ELF-1 (cell line): ENCODE measurements at regions not wholly inside any gene's neighbourhood (a gene's known extent, or its start where the extent isn't known, plus 50 kb on each side); places are given as distances from the start of the nearest gene placed in this dataset.
"Not testable (repeated sequence)": the region's sequence is repeated elsewhere in the genome, so short reads cannot be mapped to it uniquely, and the experiment has no call there.

Experiments
- DNase-seq: peaks from one replicate; pipeline ENCODE4 v3.0.0-alpha.2; 2016; ENCODE audit warnings: low read depth, low spot score

DNA sequence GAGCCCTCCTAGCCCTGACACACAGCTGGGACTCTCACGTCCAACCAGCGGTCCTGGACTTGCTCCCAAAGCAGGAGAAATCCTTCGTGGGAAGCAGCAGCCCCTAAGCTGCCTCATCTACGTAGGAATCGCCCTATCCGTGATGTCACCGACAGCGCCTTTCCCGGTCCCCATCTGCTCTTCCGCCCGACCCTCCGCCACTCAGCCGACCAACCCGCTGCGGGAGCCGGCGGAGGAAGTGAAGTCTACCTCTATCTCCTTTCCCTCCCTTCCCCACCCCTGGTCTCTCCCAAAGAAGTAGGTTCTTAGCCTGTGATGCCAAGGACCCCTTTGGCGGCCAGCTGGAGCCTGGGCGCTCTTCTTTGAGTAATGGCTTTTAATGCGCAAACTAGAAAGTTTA is 272.1 kb downstream of the FAM72C start:
- peak; percentile 9 for DNase-seq

GRCh38 chr1:143699115-143699514 is 272.7 kb downstream of the FAM72C start:
- DNase-seq, result no peak

DNA sequence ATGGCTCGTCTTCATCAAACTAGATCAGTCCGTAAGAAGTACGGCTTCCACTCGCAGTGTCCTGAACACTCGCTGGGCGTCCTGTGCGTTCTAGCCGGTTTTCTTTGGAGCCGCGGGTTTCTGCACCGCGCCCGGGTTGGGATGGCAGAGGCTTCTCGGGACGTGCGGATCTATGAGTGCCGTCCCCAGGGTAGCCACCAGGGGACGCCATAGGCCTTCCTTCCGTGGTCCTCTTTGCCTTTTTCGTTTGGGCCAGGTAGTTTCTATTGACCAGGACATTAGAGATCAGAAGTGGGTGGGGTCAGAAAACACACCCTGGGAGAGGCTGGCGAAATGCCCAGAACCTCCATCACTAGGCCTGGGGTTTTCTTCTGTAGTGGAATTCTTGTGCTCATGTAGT is 273.8 kb downstream of the FAM72C start:
- DNase-seq, result peak; percentile 85

GRCh38 chr1:143694085-143694484 is 277.7 kb downstream of the FAM72C start:
- no peak for DNase-seq

DNA sequence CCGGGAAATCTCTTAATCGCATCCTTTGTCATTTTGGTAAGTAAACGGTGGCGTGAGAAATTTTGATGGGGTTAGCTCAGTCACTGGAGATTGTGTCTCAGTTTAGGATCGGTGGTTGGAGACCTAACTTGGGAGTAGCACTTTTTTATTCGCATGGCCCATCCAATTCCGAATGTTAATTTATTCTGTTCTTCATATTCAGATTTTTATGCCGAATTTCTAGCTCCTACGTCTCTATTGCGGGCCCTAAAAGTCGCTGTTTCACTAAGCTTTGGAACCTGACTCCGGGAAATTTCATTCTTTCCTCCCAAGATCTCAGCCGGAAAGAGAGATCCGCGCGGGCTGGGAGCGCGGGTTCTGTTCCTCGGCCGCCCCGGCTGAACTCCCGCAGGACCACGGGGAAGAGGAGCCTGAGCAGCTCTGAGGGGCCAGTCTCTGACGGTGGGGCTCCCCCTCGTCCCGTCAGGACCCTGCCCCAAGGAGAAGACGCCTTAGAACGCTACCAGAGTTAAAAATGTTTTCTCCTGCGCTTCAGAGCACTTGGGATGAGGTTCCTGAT is 279.7 kb downstream of the FAM72C start:
- DNase-seq, result peak; percentile 0

- peak; percentile 16 for DNase-seq
Observed at GRCh38 chr1:143691400-143691891, 280.3 kb downstream of the FAM72C start.

GRCh38 chr1:143689781-143690180 is 282.0 kb downstream of the FAM72C start:
- no peak for DNase-seq

- DNase-seq, result no peak
Observed at GRCh38 chr1:143680304-143680703, 291.5 kb downstream of the FAM72C start.

GRCh38 chr1:143672983-143673382 is 298.8 kb downstream of the FAM72C start:
- no peak for DNase-seq

DNA sequence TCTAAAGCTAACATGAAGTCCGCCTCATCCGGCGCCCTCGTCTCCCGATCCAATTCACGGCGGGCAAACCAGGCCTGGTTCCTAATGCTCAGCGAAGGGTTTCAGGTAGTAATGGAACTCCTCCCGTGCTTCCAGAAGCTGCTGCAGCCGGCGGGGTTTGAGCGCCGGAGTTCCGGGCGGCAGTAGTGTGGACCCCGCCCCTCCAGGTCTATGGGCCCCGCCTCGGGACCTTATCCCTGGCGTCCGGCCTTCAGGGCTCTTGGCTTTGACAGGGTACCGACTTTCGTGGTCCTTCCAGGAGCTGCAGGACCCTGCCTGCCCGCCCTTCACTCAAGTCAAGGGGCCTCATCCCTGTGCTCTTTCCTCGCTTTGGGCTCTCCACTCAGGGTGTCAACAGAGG is 304.1 kb downstream of the FAM72C start:
- no peak for DNase-seq

DNA sequence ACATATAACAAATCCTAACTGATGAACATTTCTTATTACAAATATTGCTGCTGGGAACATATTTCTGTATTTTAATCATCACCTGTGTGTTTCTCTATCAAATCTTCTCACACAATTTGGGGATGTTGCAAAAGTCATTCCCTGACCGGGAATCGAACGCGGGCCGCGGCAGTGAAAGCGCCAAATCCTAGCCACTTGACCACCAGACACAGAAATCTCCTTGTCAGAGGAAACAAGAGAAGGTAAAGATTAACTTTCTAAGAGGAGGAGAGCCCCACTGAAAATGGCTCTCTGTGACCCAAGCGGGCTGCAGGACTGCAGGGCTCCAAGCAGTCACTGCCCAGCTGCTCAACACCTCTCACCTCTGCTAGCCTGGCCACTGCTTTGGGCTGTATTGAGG is 304.9 kb downstream of the FAM72C start:
- no peak for DNase-seq

- no peak for DNase-seq
Observed at GRCh38 chr1:143665606-143666005, 306.2 kb downstream of the FAM72C start.

GRCh38 chr1:143663056-143663455 is 308.7 kb downstream of the FAM72C start:
- not testable (repeated sequence) for DNase-seq

- DNase-seq, result peak; percentile 40
Observed at GRCh38 chr1:143661418-143662101, 310.2 kb downstream of the FAM72C start.

DNA sequence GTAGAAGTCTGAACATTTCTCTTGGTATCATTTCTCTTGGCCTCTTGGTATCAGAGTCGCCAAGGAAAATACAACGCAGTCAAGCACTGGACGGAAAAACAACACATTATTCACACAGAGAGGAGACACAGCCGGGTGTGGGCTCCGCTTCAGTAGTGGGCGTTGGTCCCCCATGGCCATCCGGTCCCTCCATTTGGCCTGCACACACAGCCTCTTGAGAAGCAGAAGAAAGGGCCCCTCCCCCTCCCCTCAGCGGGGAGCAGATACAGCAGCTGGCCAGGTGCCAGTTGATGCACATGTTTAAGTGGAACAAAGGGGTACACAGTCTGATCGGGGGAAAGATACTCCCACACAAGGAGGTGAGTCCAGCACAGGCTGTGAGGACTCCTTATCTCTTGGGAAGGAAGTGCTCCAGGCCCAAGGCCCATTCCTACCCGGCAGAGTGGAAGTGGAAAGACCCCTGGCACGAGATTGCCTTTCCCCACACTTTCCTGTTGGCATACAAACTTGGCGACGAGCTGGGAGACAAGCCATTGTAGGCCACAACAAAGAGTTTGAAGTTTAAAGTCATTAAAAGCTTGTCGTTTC is 311.3 kb downstream of the FAM72C start:
- no peak for DNase-seq

GRCh38 chr1:143653429-143653802 is 318.4 kb downstream of the FAM72C start:
- DNase-seq, result no peak

GRCh38 chr1:143652744-143653428 is 318.9 kb downstream of the FAM72C start:
- no peak for DNase-seq

DNA sequence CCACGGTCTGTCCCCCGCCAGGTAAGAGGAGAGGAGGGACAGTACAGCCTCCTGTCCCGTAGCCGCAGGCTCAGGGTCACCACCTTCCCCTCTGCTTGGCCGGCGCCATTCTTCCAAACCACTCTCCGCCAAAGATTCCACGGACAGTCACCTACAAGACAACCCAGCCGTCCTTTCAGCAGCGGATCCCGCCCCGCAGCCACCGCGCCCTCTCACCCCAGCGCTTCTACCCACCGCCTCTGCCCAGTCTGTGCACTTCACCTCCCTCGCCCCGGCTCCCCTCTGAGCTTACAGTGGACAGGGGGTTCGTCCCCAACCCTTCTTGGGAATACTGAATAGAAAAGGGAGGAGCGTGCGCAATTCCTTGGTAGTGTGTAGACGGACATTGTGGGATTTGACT is 319.6 kb downstream of the FAM72C start:
- no peak for DNase-seq

GRCh38 chr1:143651350-143651992 is 320.3 kb downstream of the FAM72C start:
- no peak for DNase-seq

DNA sequence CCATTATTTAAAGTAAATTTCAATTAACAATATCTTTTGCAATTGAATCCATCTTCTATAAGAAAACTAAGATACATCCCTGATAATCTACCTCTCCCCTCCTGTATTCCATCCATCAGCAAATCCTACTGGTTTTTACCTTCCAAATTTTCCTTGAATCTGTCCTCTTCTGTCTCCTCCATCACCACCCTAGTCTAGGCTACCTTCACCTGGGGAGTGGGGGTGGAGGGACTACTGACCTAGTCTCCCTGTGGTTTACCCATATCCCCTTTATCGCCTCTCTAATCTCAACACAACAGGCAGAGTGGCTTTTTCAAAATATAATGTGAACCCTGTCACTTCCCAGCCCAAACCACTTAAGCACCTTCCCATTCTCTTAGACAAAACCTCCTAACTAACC is 327.8 kb downstream of the FAM72C start:
- DNase-seq, result not testable (repeated sequence)

- peak; percentile 56 for DNase-seq
Observed at GRCh38 chr1:143643148-143643885, 328.5 kb downstream of the FAM72C start.
